CD4-positive, alpha-beta T cell treated with Interleukin-21 for 1 hour (primary cell): ENCODE measurements at regions not wholly inside any gene's neighbourhood (a gene's known extent, or its start where the extent isn't known, plus 50 kb on each side); places are given as distances from the start of the nearest gene placed in this dataset.

ENCODE experiments used
- DNase-seq: peaks from one replicate; pipeline ENCODE4 v3.0.0-alpha.2; 2020

DNA sequence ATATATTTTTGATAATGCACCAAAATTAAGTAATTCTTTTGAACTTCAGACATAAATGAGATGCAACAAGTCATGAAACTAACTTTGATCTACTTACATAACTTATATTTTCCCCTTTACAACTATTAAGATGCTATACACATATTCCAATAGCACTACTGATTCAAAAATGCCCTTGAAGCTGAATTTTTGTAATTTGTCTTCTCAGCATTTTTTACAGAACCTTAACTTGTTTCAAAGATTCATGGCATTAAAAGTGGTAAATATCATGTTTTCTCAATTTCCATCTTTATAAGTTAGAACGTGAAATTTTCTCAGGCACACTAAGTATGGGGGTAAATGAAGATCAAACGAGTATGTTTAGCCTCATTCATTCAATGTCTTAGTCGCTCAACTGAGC is 460.0 kb upstream of the FAM241A start:
- DNase-seq: no peak

- no peak for DNase-seq
These were observed 456.0 kb upstream of the FAM241A start for GRCh38 chr4:111689214-111689613.

GRCh38 chr4:111689731-111690130 is 455.5 kb upstream of the FAM241A start:
- DNase-seq: no peak

DNA sequence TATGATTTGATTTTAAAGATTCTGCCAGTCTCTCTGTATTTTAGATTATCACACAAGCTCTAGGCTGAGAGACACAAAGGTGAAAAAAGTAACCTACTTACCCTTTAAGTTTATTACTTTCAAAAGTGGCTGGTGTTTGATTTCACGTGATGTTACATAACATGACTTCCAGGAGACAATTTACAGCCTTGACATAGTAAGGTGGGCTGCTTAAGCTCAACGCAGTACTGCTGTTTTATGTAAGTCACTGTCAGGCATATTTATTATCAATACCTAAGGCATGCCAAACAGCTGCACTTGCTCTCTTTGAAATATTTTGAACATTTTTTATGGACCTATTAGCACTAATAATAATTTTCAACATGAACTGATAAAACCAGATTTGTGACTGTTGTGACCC is 451.5 kb upstream of the FAM241A start:
- DNase-seq: no peak

- no peak for DNase-seq
These were observed 449.6 kb upstream of the FAM241A start for GRCh38 chr4:111695677-111696076.

DNA sequence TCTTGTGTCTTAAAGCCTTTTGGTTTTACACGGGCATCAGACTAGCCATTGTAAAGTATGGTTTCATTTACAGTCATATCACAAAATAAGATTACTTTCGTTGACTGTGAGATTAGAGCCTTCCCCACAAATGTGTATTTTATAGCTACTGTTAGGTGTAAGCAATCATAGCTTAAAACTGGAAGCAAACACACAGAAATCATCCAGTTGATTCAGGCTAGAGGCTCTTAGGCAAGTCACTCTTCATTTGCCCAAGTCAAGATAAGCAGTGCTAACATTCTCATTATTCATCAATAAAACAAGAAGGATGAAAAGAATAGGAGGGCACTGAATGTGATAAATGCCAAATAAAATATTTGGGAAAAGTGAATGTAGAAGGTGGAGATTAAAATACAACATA is 448.7 kb upstream of the FAM241A start:
- no peak for DNase-seq

DNA sequence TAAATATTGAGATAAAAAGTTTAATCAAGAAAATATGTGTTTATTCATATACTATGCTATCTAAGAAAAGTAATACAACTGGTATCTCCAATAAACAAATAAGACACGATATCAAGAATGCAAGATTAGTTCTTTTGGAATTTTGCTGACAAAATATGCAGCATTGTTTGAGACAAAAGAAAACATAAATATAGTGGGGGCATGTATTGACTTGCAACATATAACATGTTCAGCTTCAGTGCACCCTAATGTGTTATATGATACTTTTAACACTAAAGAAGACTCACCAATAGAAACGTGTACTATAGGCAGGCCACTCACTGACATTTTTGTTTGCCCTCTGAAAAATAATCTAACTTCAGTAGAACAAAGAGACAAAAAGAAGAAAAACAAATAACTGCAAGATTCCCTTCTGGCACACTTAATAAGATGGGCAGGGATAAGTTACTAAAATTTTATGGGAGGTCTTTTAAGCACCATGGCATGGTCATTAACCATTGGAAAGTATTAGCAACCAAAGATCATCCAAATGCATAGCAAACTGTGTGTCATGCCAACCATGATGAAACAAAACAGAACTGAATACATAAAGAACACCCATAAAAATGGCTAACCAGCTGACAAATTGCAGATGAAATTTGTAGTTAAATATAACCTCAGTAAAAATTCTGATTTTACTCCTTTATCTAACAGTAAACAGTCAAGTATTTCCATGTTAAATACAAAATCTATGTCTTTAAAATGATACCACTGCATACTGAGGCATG is 447.9 kb upstream of the FAM241A start:
- DNase-seq: no peak

- no peak for DNase-seq
These were observed 446.9 kb upstream of the FAM241A start for GRCh38 chr4:111698361-111698760.

DNA sequence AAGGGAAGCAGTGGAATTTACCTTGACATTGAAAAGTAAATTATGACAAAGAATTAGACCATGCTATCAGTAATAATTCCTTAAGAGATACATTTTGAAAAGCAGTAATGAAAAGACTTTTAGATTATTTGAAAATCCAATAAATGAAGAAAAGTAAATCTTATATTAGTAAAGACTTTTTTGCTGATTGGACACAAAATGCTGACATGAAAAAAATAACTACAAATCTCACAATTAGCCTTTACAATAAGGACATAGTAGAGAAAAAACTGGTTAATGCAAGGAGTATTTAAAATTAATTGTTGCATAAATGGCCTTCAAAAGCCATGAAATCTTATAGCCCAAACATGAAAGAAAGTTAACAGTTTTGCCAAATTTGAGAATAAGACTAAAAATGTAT is 446.1 kb upstream of the FAM241A start:
- DNase-seq: no peak

- DNase-seq: no peak
These were observed 444.2 kb upstream of the FAM241A start for GRCh38 chr4:111701102-111701501.

- no peak for DNase-seq
These were observed 437.8 kb upstream of the FAM241A start for GRCh38 chr4:111707491-111707890.

- DNase-seq: no peak
These were observed 433.1 kb upstream of the FAM241A start for GRCh38 chr4:111712093-111712677.

DNA sequence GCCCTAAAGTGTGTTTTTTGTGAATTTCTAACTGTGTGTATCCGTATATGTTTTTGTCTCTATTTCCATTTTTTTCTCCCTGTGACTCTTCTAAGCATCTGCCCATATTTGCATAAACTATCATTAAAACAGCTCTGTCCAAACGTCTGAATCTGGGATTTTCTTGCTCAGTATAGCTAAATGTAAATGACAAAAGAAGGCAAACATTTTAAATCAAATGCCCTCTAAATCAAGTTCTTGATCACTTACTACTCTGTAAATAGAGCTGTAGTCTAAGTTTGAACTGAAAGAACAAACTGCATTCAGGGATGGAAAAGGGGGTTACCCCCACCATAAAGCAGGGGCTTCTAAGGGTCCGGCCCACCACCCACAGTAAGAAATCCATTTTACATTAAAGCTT is 432.0 kb upstream of the FAM241A start:
- DNase-seq: no peak

GRCh38 chr4:111717921-111718320 is 427.3 kb upstream of the FAM241A start:
- no peak for DNase-seq

DNA sequence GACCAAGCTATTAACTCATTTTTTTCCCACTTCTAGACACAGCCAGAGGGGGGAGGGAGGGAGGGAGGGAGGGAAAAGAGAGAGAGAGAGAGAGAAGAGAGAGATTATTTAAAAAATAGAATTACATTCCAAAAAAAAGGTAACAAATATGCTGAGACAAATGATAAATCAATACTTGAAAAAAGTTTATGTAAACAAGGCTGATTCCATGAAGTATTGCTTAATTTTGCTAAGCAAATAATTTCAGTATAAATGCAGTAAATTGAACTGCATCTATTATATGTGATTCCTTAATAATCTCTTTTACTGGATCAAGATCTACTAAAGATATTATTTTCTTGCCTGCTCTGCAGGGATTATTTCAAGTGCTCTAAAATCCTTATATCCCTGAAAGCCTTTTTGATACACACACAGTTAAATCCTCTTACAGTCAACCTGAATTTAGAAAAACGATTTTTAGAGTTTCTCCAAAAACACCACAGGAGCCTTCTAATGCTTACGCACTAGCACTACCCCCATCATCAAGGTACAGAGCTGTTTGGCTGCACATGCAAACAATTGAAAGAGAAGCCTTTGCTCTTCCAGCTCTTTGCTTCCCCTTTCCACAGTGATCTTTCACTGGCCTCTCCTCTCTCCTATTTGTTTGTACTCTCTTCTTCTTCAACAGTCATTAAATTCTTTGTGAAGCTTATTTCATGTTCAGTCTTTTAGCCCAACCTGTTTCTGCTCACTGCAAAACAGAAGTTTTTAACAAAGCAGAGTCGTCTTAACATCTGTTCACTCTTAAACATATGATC is 426.3 kb upstream of the FAM241A start:
- no peak for DNase-seq

DNA sequence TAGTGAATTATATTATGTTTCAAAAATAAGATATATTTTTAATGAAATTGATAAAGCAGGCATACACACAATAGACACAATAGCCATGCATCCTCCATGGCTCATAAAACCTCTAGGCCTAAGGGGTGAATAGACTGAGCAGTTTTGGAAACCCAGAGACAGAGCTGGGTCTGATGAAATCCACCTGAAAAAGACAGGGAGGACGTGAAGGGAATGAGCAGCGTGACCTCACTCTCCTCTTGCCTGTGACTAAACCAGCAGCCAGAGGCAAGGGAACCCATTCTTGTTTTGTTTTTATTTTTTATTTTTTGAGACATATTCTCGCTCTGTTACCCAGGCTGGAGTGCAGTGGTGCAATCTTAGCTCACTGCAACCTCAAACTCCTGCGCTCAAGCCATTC is 424.4 kb upstream of the FAM241A start:
- DNase-seq: no peak

GRCh38 chr4:111722213-111722720 is 423.0 kb upstream of the FAM241A start:
- DNase-seq: no peak

DNA sequence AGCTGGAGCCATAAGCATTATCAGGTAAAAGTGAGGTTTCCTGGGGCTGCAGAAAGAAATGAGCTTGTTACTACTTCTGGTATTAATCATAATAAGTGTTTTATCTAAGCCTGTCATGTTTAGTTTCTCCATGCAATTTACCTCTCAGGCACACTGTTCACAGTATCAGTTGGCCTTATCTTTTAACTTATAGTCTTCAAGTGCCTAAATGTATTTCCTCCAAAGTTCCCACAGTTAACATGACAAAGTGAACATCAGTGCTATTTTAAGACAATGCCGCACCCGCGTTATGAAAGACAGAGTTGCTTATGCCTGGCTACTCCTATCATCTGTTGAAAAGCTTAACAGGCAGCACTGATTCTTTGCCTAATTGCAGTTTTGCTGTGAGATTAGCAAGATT is 408.7 kb upstream of the FAM241A start:
- no peak for DNase-seq

DNA sequence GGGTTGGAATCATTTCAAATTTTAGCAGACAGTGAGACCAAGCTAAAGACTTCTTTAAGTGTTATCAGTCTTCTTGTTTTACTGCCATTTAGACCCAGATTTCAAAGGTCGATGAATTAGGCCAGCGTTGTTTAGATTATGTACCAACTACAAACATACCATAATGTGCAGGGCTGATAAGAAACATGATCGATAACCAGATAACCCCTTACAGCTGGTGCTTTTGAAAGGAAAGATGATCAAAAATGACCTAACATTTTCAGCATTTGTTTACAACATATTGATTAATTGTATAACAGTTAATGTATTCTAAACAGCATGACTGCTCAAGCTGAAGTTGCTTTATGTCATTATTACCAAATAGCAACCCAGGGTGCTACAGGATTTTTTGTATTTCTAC is 400.4 kb upstream of the FAM241A start:
- DNase-seq: no peak

- DNase-seq: no peak
These were observed 397.1 kb upstream of the FAM241A start for GRCh38 chr4:111748157-111748556.

GRCh38 chr4:111754003-111754402 is 391.3 kb upstream of the FAM241A start:
- no peak for DNase-seq

DNA sequence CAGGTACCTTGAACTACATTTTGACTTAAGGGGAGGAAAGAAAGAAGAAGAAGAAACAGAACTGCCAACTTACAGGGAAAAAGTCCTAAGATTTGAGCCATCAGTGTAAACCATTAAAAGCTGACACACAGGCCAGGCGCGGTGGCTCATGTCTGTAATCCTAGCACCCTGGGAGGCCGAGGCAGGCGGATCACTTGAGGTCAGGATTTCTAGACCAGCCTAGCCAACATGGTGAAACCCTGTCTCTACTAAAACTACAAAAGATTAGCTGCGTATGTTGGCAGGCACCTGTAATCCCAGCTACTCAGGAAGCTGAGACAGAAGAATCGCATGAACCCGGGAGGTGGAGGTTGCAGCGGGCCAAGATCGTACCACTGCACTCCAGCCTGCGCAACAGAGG is 389.7 kb upstream of the FAM241A start:
- no peak for DNase-seq

DNA sequence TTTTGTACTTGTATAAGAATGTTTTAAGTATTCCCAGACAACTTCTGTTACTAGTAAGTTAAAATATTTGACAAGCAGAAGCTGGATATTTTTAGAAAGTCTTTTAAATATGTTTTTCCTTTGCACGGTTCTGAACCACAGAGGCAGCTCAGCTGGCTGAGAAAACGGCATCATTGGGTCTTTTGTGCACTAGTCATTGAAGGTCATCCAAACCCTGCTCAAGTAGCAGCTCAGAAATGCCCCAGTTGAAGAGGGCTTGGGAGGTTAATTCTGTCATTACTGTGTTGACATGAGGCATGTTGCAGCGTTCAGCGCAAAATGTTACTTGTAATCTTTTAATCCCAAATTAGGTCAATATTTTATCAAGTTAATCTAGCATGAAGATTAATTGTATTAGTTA is 383.7 kb upstream of the FAM241A start:
- no peak for DNase-seq

GRCh38 chr4:111770514-111770913 is 374.7 kb upstream of the FAM241A start:
- DNase-seq: no peak
